Right atrium auricular region (tissue), 2 donors: ENCODE measurements at regions not wholly inside any gene's neighbourhood (a gene's known extent, or its start where the extent isn't known, plus 50 kb on each side); places are given as distances from the start of the nearest gene placed in this dataset.

Experiments used
- DNase-seq: peaks from one replicate; pipeline ENCODE4 v3.0.0-alpha.2; 2019; ENCODE audit warnings: low spot score
- H3K27ac ChIP-seq, 2 donors: fragments of 200-600 bp; sonication (generic); 1 replicate in 1 of 2; 2 replicates in 1 of 2; pipeline ENCODE4 v1.5.1; 2016 to 2019
- H3K27me3 ChIP-seq, 2 donors: fragments of 200-600 bp; sonication (generic); one replicate each; pipeline versions ENCODE4 v1.5.1 to v1.6.0; 2017 to 2019
- H3K36me3 ChIP-seq: fragments of 200-600 bp; sonication (generic); one replicate; pipeline ENCODE4 v1.5.1; 2016
- H3K4me1 ChIP-seq, 2 donors: fragments of 200-600 bp; sonication (generic); one replicate each; pipeline versions ENCODE4 v1.5.1 to v1.6.0; 2017 to 2019
- H3K4me3 ChIP-seq, 2 donors: fragments of 200-600 bp; sonication (generic); 1 replicate in 1 of 2; 2 replicates in 1 of 2; pipeline ENCODE4 v1.5.1; 2017 to 2019; ENCODE audit warnings: mild to moderate bottlenecking in 1 of 2, moderate library complexity in 1 of 2
- H3K9me3 ChIP-seq, 2 donors: fragments of 200-600 bp; sonication (generic); one replicate each; pipeline ENCODE4 v1.5.1; 2019
- CTCF ChIP-seq, 2 donors: fragments of 200-600 bp; sonication (generic); IDR thresholded peaks; one replicate each; pipeline ENCODE4 v1.5.1; 2019; ENCODE audit warnings: antibody characterized with exemption in 2 of 2

GRCh38 chr14:71185637-71186036 is 278.4 kb downstream of the PCNX1 start:
- TF ChIP-seq CTCF (IDR thresholded peaks at IDR 0.05) = no peak
- Histone ChIP-seq H3K9me3 (no peaks in the 10 kb centered on the region), H3K4me1 (peaks cover 0 to 8% of the 10 kb centered on the region in 2 donors), H3K36me3 (no peaks in the 10 kb centered on the region), H3K27ac (no peak overlapping the region), H3K4me3 (no peak overlapping the region), H3K27me3 (no peaks in the 10 kb centered on the region)
- DNase-seq = no peak

GRCh38 chr14:71187633-71188356 is 280.5 kb downstream of the PCNX1 start:
- DNase-seq = no peak
- Histone ChIP-seq H3K27me3 (no peaks in the 10 kb centered on the region), H3K9me3 (no peaks in the 10 kb centered on the region), H3K4me1 (peaks cover 0 to 8% of the 10 kb centered on the region in 2 donors), H3K4me3 (no peak overlapping the region), H3K27ac (no peak overlapping the region), H3K36me3 (no peaks in the 10 kb centered on the region)
- TF ChIP-seq CTCF (IDR thresholded peaks at IDR 0.05) = no peak

- Histone ChIP-seq H3K9me3 (no peaks in the 10 kb centered on the region), H3K4me1 (no peaks in the 10 kb centered on the region), H3K27ac (no peak overlapping the region), H3K27me3 (no peaks in the 10 kb centered on the region), H3K36me3 (no peaks in the 10 kb centered on the region), H3K4me3 (no peak overlapping the region)
- DNase-seq = no peak
- no peak for TF ChIP-seq CTCF (IDR thresholded peaks at IDR 0.05)
Observed at GRCh38 chr14:71190770-71191374, 283.6 kb downstream of the PCNX1 start.

GRCh38 chr14:71193663-71194062 is 286.4 kb downstream of the PCNX1 start:
- Histone ChIP-seq H3K4me1 (no peaks in the 10 kb centered on the region), H3K4me3 (no peak overlapping the region), H3K36me3 (no peaks in the 10 kb centered on the region), H3K9me3 (no peaks in the 10 kb centered on the region), H3K27me3 (no peaks in the 10 kb centered on the region), H3K27ac (no peak overlapping the region)
- DNase-seq = no peak
- no peak for TF ChIP-seq CTCF (IDR thresholded peaks at IDR 0.05)

- no peak for DNase-seq
- TF ChIP-seq CTCF (IDR thresholded peaks at IDR 0.05) = no peak
- Histone ChIP-seq H3K27ac (no peak overlapping the region), H3K4me3 (no peak overlapping the region), H3K4me1 (no peaks in the 10 kb centered on the region), H3K27me3 (no peaks in the 10 kb centered on the region), H3K36me3 (no peaks in the 10 kb centered on the region), H3K9me3 (no peaks in the 10 kb centered on the region)
Observed at GRCh38 chr14:71194251-71194650, 287.0 kb downstream of the PCNX1 start.
